ENCODE measurements at regions not wholly inside any gene's neighbourhood (a gene's known extent, or its start where the extent isn't known, plus 50 kb on each side); places are given as distances from the start of the nearest gene placed in this dataset.
"Not testable (repeated sequence)": the region's sequence is repeated elsewhere in the genome, so short reads cannot be mapped to it uniquely, and the experiment has no call there.

DNA sequence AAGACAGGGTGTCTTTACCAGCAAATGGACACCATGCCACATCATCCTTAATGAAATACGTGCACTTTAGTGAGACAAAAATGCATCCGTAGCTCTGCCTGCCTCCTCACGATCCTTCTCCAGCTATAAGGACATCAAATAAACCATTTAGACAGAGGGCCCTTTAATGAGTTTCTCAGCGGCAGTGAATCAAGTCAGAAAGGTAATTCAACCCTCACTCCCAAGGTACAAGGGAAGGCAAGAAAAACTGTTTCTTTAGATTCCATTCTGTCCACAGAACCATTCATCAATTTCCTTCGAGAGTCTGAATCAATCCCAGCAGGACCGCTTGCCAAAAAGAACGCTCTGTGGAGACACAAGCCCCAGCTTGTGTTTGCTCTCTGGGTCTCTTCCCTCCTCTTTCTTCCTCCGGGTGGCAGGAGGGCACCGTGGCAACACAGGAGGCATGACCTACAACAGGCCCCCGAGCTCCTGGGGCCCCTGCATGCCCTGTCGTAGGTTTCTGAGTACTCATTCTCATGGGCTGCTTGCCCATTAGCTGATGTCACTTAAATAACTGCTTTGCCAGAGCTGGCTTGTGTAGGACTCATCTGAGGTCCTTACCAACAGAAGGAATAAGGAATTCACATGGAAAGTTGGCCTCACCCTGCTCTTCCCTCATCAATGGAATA lies 297.8 kb upstream of the PRKCQ start:
- DNase-seq (ENCODE audit: low read depth), result peak; percentile 6

DNA sequence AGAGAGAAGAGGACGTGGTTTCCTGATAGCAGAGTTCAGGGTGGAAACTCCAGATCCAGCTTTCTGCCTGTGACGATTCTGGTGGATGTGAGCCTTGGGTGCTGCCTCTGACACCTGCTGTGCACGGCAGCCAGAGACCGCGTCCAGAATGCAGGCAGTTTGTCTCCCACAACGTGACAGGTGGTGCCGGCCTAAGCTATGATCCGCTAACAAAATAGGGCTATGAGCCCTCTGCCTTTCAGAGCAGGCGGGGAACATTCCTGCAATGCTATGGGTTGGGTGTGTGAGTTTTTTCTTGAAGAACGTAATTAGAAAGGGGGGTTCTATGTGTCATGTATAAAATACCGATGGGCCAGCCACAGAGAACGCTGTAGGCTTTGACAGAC lies 297.3 kb upstream of the PRKCQ start:
- DNase-seq (ENCODE audit: low read depth), result no peak

DNA sequence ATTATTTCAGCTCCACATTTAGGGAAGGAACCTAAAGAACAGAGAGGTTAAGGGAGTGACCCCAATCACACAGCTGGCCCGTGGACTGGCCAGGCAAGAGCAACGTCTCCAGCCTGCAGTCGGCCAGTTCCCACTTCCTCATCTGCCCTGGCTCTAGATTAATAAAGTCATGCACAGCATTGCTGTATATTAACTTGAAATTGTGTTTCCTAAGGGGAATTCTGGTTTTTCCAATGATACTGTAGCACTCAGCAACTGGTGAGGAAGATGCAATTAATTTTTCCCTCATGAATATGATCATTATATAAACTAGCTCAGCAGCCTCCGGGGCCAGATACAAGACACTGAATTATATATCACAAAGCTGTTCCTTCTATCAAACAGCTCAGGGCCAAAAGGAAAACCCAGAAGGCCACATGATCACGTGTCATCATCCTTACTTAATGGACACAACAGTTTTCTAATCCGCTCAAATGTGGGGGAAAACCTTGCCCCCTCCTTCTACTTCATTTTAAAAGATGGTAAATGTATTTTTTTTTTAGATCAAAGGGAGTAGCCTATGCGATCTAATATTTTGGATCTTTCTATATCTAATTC lies 295.3 kb upstream of the PRKCQ start:
- no peak for DNase-seq (ENCODE audit: low read depth)

DNA sequence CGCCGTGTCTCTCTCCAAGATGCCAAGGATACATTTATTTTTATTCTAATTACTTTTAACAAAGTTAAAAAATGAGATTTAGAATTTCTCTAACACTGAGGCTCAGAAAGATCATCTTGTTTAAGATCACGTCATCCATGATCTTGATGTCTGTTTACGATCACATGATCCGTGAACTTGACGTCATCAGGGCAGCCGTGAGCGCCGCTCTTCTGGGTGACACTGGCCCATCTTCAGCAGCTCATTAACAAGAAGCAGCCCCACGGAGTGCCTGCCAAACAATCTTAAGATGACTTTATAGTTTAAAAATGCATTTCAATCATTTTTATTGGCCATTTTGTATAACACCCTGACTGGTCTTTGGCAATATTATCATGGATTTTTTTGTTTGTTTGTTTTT lies 291.1 kb upstream of the PRKCQ start:
- DNase-seq (ENCODE audit: low read depth), result no peak

DNA sequence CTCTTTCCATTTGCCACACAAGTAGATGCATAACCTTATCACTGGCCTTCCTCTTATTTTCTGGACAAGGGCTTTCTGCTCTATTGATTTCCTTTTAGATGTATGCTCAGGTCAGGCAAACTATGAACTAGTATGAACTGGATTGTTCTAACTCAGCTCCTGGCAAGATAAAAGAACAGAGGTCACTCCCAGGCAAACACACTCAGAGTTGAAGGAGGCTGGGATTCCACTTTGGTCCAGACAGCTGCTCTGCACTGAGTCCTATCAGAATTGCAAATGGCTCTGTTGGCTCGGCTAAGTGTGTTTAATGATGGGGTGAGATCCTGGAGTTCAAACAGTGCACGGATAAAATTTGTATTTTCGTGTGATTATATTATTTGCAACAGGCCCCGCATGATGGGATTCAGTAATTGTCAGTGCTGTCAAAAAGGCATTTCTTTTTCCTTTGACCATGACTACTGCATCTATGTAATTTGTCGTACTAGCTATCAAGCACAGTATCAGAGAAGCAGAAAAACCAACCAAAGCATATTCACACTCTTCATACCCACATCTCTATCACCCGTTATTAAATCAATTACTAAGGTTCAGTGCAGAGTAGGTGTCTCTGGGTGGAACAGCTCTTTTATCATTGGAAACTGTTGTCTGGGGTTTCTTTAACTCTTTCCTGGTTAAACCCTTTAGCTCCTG lies 288.1 kb upstream of the PRKCQ start:
- DNase-seq (ENCODE audit: low read depth), result no peak

DNA sequence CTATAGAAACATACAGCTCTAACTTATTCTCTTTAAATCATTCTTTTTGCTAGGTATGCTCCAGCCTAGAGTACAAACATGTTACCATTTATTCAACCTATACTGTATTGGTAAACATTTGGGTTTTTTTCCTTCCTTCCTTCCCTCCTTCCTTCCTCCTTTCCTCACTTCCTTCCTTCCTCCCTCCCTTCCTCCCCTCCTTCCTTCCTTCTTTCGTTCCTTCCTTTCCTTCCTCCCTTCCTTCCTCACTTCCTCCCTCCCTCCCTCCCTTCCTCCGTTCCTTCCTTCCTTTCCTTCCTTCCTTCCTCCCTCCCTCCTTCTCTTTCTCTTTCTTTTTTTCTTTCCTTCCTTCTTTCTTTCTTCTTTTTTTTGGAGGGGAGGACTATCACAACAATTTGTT lies 286.7 kb upstream of the PRKCQ start:
- no peak for DNase-seq (ENCODE audit: low read depth)

DNA sequence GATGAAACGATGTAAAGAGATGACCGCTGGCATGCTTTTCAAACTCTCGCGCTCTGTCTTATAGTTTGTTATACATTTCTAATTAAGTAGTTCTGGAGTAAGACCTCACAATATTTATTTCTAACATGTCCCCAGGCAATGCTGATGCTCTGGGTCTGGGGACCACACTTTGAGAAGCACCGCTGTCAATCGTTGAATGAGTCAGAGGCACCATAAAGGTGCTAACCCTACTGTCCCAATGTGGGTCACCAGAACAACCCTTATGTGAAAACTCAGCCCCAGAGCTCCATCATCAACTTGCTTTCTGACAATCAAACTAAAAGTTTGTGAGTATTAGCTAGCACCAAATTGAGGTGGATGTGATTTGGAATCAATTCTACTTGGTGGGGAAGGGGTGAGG lies 284.1 kb upstream of the PRKCQ start:
- DNase-seq (ENCODE audit: low read depth), result no peak

DNA sequence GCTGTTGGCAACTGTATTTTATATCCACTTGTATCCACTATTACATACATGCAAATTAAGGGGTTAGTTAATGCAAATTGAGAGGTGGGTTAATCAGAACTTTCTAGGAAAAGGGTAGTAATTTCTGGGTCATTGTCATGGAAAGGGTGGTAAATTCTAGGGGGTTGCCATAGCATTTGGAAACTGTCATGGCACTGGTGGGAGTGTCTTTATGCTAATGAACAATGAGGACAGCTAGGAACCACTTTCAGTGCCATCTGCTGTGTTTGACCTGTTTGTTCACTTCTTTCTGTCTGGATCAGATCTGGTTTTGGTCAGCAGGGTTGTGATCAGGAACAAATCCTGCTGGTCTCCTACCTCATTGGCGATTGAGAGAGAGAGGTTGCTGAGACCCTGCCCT lies 283.3 kb upstream of the PRKCQ start:
- no peak for DNase-seq (ENCODE audit: low read depth)

DNA sequence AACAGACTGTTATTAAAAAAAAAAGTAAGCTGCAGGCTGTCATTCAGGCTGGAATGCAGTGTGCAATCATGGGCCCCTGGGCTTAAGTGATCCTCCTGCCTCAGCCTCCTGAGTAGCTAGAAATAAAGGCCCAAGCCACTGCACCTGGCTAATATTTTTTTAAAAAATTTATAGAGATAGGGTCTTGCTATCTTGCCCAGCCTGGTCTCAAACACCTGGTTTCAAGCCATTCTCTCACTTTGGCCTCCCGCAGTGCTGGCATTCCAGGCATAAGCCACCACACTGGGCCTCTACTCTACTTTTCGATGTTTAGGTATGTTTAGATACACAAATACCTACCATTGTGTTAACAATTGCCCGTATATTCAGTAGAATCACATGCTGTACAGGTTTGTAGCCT lies 270.4 kb upstream of the PRKCQ start:
- DNase-seq (ENCODE audit: low read depth), result no peak

DNA sequence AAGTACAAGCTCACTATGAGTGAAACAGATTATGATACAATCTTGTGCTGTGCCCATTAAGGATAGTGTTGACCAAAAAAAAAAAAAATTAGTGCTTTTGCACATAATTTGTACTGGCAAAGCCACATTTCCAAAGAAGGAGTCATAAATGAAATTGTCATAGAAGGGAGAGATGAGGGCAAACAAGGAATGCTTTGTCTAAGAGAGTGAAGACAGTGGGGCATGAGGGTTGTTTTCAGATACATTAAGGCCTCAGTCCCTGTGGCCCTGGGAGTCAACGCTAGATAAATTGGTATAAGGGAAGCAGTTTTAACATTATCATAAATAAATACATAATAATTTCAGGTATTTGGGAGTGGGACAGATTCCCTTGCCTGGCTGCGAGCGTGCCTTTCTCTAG lies 267.5 kb upstream of the PRKCQ start:
- DNase-seq (ENCODE audit: low read depth), result no peak

DNA sequence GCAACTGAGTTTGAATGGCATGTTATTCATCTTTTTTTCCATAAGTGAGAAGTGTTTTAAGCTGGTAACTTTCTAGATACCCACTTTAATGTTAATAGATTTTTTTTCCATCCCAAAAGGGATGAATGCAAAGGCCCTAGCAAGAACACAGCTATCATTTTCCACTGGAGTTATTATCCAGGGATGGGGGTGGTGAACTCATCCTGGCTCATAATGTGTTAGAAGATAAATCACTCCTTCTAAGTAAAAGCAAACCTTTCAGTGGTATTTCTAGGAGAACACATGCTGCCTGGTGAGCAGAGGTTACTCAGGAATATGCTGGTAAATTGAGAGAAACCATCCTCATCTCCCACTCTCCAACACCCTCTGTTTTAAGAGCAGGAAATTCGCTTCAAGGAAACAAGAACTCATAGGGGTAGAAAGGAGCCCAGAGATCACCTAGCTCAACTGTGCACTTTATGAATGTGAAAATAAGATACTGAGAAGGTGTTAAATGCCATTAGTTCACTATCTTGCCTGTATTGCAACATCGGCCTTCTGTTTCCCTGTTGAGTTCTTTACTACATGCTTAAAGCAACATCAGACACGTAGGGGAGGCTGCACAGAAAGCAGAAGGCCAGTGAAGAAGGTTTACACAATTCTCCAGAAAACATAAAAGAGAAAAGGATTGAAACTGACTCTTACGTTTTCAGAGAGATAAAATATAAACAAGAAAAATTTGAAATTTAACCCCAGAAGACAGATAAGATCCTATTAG lies 264.0 kb upstream of the PRKCQ start:
- no peak for DNase-seq (ENCODE audit: low read depth)

DNA sequence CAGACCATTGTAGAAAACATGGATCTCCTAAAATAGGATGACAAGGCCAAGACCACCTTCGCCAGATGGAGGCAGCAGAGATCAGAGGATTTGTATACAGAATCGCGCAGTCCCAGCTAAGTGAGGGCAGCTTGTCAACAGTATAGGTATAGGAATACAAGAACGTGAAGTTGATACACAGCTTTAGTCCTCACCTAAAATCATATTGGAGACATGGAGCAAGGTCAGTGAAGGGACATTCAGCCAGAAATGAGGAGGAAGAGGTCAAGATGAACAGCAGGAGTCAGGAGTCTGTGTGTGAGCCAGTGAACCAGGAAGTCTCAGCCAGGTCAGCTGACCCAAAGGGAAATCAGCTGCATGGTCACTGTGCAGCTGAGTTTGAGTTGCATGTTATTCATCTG lies 263.4 kb upstream of the PRKCQ start:
- no peak for DNase-seq (ENCODE audit: low read depth)

DNA sequence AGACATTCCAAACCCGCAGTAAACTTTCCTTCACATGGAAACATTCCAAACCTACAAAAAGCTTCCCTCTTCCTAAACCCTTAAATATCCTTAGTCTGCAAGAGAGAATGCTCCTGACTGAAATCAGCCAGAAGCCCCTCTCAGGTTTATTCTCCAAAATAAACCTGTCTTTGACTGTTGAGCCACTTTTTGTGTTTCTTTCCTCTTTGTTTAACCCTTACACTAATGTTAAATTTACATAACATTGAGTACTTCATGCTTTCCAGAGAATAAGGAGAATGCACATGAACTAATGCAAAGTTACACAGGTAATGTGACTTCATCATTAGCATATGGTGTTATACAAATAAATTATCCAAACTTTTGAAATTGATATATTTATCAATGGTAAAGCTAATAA lies 262.6 kb upstream of the PRKCQ start:
- DNase-seq (ENCODE audit: low read depth), result no peak

DNA sequence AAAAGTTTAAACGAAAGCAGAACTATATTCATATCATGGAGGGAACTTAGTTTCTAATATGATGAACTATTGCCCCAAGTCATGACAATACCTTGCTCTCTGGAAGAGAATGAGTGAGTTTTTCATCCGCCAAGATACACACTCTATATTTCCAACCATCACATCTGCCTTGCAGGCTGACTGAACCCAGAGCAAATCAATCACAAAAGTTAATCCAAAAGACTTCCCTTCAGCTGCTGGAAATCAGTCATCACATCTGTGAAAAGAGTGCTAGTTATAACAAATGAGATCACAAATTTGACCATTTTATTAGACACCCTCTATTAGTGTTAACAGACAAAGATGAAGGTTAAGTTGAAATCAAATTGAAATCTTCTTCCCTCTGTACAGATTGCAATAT lies 261.7 kb upstream of the PRKCQ start:
- no peak for DNase-seq (ENCODE audit: low read depth)

DNA sequence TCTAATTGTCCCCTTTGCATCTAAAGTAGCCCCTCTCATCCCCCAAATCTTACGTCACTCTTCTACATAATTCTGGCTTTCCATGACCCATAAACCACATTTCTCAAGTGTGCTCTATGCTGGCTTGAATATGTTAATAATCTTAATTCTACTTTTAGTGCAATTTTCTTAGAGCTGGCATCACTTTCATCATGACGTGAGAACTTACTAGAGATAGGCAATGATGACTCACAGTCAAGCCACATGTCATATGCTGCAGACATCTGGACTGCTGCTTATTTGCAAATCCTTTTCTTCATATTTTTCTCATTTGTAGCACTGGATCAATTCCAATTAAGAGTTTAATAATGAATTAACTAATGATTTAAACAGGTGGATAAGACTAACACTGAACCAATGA lies 260.7 kb upstream of the PRKCQ start:
- peak; percentile 15 for DNase-seq (ENCODE audit: low read depth)

DNA sequence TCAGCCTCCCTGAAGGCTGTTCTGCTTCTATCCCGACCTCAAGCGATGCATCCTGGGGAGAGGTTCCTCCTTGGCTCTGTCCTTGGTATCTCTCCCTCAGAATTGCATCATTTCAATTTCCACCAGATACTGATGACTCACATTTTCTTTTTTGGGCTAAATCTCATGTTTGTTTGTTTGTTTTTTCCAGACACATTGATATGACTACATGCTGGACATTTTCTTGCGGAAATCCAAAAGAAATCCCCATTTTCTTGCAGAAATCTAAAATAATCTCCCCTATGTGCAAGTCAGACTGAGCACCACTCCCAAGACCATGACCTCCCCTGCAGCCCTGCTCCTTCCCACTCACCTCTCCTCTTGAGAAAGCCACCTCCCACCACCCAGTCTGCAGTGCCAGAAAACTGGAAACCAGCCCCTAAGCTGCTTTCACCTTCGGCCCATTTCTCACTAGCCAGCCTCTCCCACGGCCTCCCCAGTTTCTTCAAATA lies 260.2 kb upstream of the PRKCQ start:
- DNase-seq (ENCODE audit: low read depth), result no peak

DNA sequence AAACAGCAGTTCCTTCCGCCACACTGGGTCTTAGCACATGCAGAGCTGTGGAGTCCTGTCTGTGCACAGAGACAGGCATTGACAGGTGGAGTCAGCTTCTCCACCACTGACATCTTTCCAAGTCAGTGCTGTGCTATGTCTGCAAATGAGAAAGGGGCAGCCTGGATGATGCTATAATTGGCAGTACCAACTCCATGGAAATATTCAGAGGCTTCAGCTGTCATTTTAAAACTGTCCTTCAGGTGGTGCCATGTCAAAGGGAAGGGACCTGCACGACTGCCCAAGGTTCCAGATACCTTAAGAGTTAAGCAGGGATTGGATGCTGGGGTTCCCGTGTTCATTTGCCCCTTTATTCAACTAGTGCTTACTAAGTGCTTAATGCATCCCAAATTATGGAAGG lies 258.0 kb upstream of the PRKCQ start:
- DNase-seq (ENCODE audit: low read depth), result peak; percentile 7

DNA sequence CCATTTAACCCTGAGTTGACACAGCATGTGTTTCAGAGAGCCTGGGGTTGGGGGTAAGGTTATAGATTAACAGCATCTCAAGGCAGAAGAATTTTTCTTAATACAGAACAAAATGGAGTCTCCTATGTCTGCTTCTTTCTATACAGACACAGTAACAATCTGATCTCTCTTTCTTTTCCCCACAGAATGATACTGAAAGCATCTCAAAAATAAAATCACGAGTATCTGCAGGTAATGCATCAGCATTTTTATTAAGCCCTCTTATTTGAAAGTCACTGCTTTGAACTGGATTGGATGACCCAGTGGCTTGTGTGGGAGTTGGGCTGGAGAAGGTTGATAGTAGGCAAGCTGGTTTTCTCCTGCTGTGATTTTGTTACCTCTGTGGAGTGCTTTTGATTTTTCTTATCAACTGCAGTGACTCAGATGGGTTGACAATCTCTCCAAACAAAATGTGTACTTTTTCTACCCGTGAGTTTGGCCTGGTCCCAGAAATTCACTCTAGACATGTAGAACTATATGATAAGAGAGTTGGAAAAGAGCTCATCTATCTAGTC lies 253.5 kb upstream of the PRKCQ start:
- no peak for DNase-seq (ENCODE audit: low read depth)

DNA sequence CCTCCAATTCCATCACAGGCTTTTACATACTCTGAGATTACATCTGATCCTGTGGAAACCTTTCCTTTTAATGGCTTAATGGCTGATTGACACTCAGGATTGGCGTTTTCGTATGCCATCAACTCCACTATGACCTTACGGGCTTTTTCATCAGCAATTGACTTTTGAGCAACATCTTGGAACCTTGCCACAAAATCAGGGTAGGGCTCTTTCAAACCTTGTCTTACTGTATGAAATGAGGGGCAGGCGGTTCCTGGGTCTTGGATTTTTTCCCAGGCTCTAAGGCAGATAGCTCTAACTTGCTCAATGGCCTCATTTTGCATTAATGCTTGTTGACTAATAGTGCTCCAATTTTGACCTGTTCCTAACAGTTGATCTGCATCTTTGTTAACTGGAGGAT lies 250.9 kb upstream of the PRKCQ start:
- DNase-seq (ENCODE audit: low read depth), result not testable (repeated sequence)

DNA sequence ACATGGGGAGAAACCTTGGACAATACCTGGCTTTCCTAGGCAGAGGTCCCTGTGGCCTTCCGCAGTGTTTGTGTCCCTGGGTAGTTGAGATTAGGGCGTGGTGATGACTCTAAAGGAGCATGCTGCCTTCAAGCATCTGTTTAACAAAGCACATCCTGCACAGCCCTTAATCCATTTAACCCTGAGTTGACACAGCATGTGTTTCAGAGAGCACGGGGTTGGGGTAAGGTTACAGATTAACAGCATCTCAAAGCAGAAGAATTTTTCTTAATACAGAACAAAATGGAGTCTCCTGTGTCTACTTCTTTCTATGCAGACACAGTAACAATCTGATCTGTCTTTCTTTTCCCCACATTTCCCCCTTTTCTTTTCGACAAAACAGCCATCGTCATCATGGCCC lies 244.7 kb upstream of the PRKCQ start:
- DNase-seq (ENCODE audit: low read depth), result not testable (repeated sequence)

DNA sequence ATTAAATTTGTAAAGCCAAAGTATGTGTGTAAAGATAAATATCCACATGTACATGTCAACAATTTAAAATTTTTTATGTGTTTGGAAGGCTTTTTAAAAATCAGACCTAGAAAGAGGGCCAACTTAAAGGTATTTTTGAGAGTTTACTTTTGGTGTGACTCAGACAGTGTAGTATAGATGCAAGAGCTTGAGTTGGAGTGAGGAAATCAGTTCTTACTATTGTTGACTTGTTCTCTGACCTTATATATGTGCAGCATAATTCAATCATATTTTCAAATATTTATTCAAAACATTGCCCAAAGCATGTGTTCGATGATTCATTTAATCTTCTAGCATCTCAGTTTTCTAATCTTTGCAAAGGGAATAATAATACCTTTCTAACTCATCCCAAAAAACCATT lies 243.7 kb upstream of the PRKCQ start:
- no peak for DNase-seq (ENCODE audit: low read depth)

DNA sequence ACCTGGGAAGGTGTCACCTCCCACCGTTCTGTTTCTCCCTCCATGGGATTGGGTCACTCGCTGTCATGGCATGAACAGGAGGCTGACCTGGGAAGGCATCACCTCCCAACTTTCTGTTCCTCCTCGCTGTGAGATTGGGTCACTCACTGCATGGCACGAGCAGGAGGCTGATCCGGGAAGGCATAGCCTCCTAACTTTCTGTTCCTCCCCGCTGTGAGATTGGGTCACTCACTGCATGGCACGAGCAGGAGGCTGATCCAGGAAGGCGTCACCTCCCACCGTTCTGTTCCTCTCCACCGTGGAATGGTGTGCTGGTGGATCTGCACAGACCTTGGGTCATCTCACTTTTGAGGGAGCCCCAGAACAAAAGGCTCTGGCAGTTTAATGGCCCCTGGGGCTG lies 239.2 kb upstream of the PRKCQ start:
- DNase-seq (ENCODE audit: low read depth), result no peak

Measured in M059J (cell line).